ENCODE measurements at regions not wholly inside any gene's neighbourhood (a gene's known extent, or its start where the extent isn't known, plus 50 kb on each side); places are given as distances from the start of the nearest gene placed in this dataset.

GRCh38 chr4:129901205-129901604 is 805.3 kb downstream of the C4orf33 start:
- no peak for FAIRE-seq
- H3K9ac ChIP-seq (ENCODE audit: insufficient read depth in 1 of 2, low read depth in 2 of 2, low read length in 2 of 2) = no peak overlapping the region
- no peaks in the 10 kb centered on the region for H3K27me3 ChIP-seq (ENCODE audit: control insufficient read depth in 2 of 2, insufficient read depth in 2 of 2, low read length in 2 of 2)
- no peak for ATAC-seq
- in situ Hi-C loops (cut with MboI) = no loop called here
- H3K4me1 ChIP-seq (replicated peaks in 1 of 2; ENCODE audit: control insufficient read depth in 2 of 2, insufficient read depth in 2 of 2, low read length in 2 of 2) = no peaks in the 10 kb centered on the region
- H3K9me1 ChIP-seq (ENCODE audit: control insufficient read depth, insufficient read depth, low read length) = no peaks in the 10 kb centered on the region
- ChIA-PET POLR2A (no interaction called here), CTCF (ENCODE audit: low intra/inter-chr PET ratio) (no interaction called here)
- no peak overlapping the region for H2AFZ ChIP-seq (ENCODE audit: low read depth, low read length)
- no peaks in the 10 kb centered on the region; the same call in 1 of the 2 replicates for H3K9me3 ChIP-seq (replicated peaks; ENCODE audit: control insufficient read depth, insufficient read depth, low read depth, low read length)
- intact Hi-C loops (cut with micrococcal nuclease) = no loop called here
- no peak overlapping the region for H3K4me2 ChIP-seq (ENCODE audit: insufficient read depth, low read length)
- H3K27ac ChIP-seq (ENCODE audit: extremely low read depth, low read depth, low read length) = no peak overlapping the region
- no TSS peak for BruUV-seq (replicated peaks)
- DNase-seq (ENCODE audit: extremely low read depth in 1 of 4, low spot score in 3 of 4) = no peak
- no peaks in the 10 kb centered on the region for H4K20me1 ChIP-seq (replicated peaks; ENCODE audit: control insufficient read depth, insufficient read depth, low read length)
- H3K36me3 ChIP-seq (ENCODE audit: control insufficient read depth, insufficient read depth, low read length) = no peaks in the 10 kb centered on the region
- WGBS (ENCODE audit: insufficient coverage, low coverage, missing lambda C conversion rate) = 0% methylated on average over 1 of the region's 1 CpG
- no peak overlapping the region for H3K4me3 ChIP-seq
- H3K79me2 ChIP-seq (ENCODE audit: control insufficient read depth, insufficient read depth, low read length) = no peaks in the 10 kb centered on the region
- TF ChIP-seq, protein P1, sequence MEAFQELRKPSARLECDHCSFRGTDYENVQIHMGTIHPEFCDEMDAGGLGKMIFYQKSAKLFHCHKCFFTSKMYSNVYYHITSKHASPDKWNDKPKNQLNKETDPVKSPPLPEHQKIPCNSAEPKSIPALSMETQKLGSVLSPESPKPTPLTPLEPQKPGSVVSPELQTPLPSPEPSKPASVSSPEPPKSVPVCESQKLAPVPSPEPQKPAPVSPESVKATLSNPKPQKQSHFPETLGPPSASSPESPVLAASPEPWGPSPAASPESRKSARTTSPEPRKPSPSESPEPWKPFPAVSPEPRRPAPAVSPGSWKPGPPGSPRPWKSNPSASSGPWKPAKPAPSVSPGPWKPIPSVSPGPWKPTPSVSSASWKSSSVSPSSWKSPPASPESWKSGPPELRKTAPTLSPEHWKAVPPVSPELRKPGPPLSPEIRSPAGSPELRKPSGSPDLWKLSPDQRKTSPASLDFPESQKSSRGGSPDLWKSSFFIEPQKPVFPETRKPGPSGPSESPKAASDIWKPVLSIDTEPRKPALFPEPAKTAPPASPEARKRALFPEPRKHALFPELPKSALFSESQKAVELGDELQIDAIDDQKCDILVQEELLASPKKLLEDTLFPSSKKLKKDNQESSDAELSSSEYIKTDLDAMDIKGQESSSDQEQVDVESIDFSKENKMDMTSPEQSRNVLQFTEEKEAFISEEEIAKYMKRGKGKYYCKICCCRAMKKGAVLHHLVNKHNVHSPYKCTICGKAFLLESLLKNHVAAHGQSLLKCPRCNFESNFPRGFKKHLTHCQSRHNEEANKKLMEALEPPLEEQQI (IDR thresholded peaks at IDR 0.05) = no peak
- TF ChIP-seq EWSR1 (IDR thresholded peaks at IDR 0.05; ENCODE audit: borderline replicate concordance, low read depth, partially characterized antibody) (no peak), HDAC1 (IDR thresholded peaks at IDR 0.05) (no peak), RAD51 (IDR thresholded peaks at IDR 0.05; ENCODE audit: borderline replicate concordance, low read depth) (no peak), ATF3 (IDR thresholded peaks at IDR 0.05) (no peak), ATF3 (CRISPR knock-in tag; conservative IDR thresholded peaks at IDR 0.05) (no peak), DMBX1 (CRISPR knock-in tag; IDR thresholded peaks at IDR 0.05; ENCODE audit: borderline replicate concordance) (no peak), SRF (CRISPR knock-in tag; IDR thresholded peaks at IDR 0.05) (no peak), ESRRB (CRISPR knock-in tag; IDR thresholded peaks at IDR 0.05; ENCODE audit: borderline replicate concordance) (no peak), GATAD2B (IDR thresholded peaks at IDR 0.05; ENCODE audit: borderline replicate concordance) (no peak), ZBTB33 (CRISPR knock-in tag; IDR thresholded peaks at IDR 0.05) (no peak), HDAC3 (IDR thresholded peaks at IDR 0.05; ENCODE audit: borderline replicate concordance, partially characterized antibody) (no peak)
- TF ChIP-seq, protein P2, sequence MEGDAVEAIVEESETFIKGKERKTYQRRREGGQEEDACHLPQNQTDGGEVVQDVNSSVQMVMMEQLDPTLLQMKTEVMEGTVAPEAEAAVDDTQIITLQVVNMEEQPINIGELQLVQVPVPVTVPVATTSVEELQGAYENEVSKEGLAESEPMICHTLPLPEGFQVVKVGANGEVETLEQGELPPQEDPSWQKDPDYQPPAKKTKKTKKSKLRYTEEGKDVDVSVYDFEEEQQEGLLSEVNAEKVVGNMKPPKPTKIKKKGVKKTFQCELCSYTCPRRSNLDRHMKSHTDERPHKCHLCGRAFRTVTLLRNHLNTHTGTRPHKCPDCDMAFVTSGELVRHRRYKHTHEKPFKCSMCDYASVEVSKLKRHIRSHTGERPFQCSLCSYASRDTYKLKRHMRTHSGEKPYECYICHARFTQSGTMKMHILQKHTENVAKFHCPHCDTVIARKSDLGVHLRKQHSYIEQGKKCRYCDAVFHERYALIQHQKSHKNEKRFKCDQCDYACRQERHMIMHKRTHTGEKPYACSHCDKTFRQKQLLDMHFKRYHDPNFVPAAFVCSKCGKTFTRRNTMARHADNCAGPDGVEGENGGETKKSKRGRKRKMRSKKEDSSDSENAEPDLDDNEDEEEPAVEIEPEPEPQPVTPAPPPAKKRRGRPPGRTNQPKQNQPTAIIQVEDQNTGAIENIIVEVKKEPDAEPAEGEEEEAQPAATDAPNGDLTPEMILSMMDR (IDR thresholded peaks at IDR 0.05 in 2 of 3, conservative IDR thresholded peaks at IDR 0.05 in 1 of 3; ENCODE audit: insufficient read depth in 2 of 3, low read depth in 1 of 3, low read length in 3 of 3) = no peak
- TF ChIP-seq, protein P3, sequence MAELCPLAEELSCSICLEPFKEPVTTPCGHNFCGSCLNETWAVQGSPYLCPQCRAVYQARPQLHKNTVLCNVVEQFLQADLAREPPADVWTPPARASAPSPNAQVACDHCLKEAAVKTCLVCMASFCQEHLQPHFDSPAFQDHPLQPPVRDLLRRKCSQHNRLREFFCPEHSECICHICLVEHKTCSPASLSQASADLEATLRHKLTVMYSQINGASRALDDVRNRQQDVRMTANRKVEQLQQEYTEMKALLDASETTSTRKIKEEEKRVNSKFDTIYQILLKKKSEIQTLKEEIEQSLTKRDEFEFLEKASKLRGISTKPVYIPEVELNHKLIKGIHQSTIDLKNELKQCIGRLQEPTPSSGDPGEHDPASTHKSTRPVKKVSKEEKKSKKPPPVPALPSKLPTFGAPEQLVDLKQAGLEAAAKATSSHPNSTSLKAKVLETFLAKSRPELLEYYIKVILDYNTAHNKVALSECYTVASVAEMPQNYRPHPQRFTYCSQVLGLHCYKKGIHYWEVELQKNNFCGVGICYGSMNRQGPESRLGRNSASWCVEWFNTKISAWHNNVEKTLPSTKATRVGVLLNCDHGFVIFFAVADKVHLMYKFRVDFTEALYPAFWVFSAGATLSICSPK (IDR thresholded peaks at IDR 0.05; ENCODE audit: borderline replicate concordance) = no peak
